RWPE2 (cell line): ENCODE measurements at regions not wholly inside any gene's neighbourhood (a gene's known extent, or its start where the extent isn't known, plus 50 kb on each side); places are given as distances from the start of the nearest gene placed in this dataset.

ENCODE experiments used
- ATAC-seq: fragments of 200-7000 bp; cut with Tn5 transposase; 3 replicates; pipeline ENCODE4 v1.9.1; 2021; ENCODE audit warnings: low read depth
- DNase-seq: peaks from one replicate; pipeline ENCODE4 v3.0.0-alpha.2; 2020; ENCODE audit warnings: low spot score
- H3K27ac ChIP-seq: fragments of 450-650 bp; 2 replicates; pipeline ENCODE4 v1.5.1; 2017; ENCODE audit warnings: mild to moderate bottlenecking; ENCODE audit not compliant: poor library complexity, severe bottlenecking
- H3K27me3 ChIP-seq: fragments of 250-450 bp; sonication (Bioruptor Pico); 2 replicates; pipeline ENCODE4 v1.5.1; 2021; ENCODE audit warnings: mild to moderate bottlenecking, moderate library complexity; ENCODE audit not compliant: insufficient read depth, poor library complexity, severe bottlenecking
- H3K36me3 ChIP-seq: fragments of 250-450 bp; sonication (Bioruptor Pico); 2 replicates; pipeline ENCODE4 v1.5.1; 2020; ENCODE audit warnings: low read depth, mild to moderate bottlenecking, moderate library complexity
- H3K4me1 ChIP-seq: fragments of 250-450 bp; sonication (Bioruptor Pico); 2 replicates; pipeline ENCODE4 v1.5.1; 2021; ENCODE audit warnings: mild to moderate bottlenecking, moderate library complexity; ENCODE audit not compliant: insufficient read depth, poor library complexity, severe bottlenecking
- H3K4me3 ChIP-seq: fragments of 250-450 bp; sonication (Bioruptor Pico); 2 replicates; pipeline ENCODE4 v1.5.1; 2021; ENCODE audit warnings: mild to moderate bottlenecking, moderate library complexity; ENCODE audit not compliant: severe bottlenecking
- H3K9me3 ChIP-seq: fragments of 250-450 bp; sonication (Bioruptor Pico); 2 replicates; pipeline ENCODE4 v1.5.1; 2021; ENCODE audit warnings: mild to moderate bottlenecking, moderate library complexity; ENCODE audit not compliant: severe bottlenecking
- CTCF ChIP-seq: fragments of 450-650 bp; IDR thresholded peaks from one replicate; pipeline ENCODE4 v1.5.1; 2017; ENCODE audit warnings: mild to moderate bottlenecking, moderate library complexity; ENCODE audit not compliant: poor library complexity, severe bottlenecking

DNA sequence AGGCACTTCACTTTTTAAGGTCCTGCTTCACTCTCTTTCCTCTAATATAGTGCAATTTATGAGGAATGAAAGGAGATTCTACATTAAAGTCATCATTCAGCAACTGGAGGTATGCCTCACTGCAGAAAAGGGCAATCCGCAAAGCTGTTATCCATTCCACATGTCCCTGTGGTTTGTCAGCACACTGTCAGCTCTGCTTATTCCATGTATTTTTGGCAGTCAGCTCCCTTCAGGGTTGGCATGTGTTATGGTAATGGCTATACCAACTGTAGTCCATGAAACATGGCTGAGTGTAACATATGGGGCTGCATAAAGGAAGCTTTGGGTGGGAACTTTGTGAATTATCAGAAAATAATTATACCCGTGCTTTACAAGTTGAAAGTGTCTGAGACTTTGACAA lies 154.1 kb downstream of the GALC start:
- TF ChIP-seq CTCF: no peak
- no peaks in the 10 kb centered on the region for H3K36me3 ChIP-seq
- H3K27ac ChIP-seq: no peak overlapping the region
- no peaks in the 10 kb centered on the region for H3K4me1 ChIP-seq
- no peaks in the 10 kb centered on the region for H3K9me3 ChIP-seq
- no peak for DNase-seq
- no peak for ATAC-seq
- no peak overlapping the region for H3K4me3 ChIP-seq
- no peaks in the 10 kb centered on the region for H3K27me3 ChIP-seq

GRCh38 chr14:87837296-87837695 lies 155.7 kb downstream of the GALC start:
- Histone ChIP-seq H3K9me3 (no peaks in the 10 kb centered on the region), H3K4me3 (no peak overlapping the region), H3K27me3 (no peaks in the 10 kb centered on the region), H3K27ac (no peak overlapping the region), H3K4me1 (no peaks in the 10 kb centered on the region), H3K36me3 (no peaks in the 10 kb centered on the region)
- no peak for ATAC-seq
- DNase-seq: no peak
- no peak for TF ChIP-seq CTCF

GRCh38 chr14:87834594-87834993 lies 158.4 kb downstream of the GALC start:
- H3K4me1 ChIP-seq: no peaks in the 10 kb centered on the region
- H3K4me3 ChIP-seq: no peak overlapping the region
- ATAC-seq: no peak
- H3K9me3 ChIP-seq: no peaks in the 10 kb centered on the region
- H3K27me3 ChIP-seq: no peaks in the 10 kb centered on the region
- no peak overlapping the region for H3K27ac ChIP-seq
- TF ChIP-seq CTCF: no peak
- H3K36me3 ChIP-seq: no peaks in the 10 kb centered on the region
- no peak for DNase-seq

- H3K27ac ChIP-seq: no peak overlapping the region
- no peaks in the 10 kb centered on the region for H3K27me3 ChIP-seq
- ATAC-seq (no peak), DNase-seq (no peak)
- no peak for TF ChIP-seq CTCF
- H3K4me1 ChIP-seq: no peaks in the 10 kb centered on the region
- H3K36me3 ChIP-seq: no peaks in the 10 kb centered on the region
- H3K9me3 ChIP-seq: no peaks in the 10 kb centered on the region
- H3K4me3 ChIP-seq: no peak overlapping the region
Measured at GRCh38 chr14:87833026-87833425, 160.0 kb downstream of the GALC start.

DNA sequence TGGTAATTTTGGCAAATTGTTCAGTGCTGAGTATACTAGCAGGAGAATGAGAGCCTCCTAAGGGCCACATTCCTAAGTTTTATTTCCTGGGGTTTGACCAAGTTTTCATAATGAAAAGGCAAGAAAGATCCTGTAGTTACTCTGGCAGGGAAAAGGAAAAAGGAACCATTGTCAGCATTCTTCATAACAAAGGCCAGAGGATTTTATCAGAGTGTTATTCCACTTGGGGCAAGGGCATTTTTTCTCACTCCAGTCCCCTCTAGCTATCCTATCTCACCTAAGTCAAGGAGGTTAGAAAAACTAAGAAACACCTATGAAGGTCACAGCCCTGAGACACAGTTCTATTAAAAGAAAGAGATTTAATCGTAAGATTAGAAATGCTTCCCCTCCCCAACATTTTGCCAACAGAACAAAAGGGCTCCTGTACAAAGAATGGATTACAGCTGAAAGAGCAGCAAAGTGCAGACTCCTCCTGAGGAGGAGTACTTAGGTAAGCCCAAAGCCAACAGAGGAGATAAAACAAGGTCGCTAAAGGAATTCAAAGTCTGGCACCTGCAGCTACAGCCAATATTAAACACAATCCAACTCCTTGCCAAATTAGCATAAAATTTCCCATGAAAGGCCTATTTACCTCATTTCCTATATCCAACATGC lies 162.4 kb downstream of the GALC start:
- Histone ChIP-seq H3K27ac (no peak overlapping the region), H3K9me3 (no peaks in the 10 kb centered on the region), H3K27me3 (no peaks in the 10 kb centered on the region), H3K4me3 (no peak overlapping the region), H3K4me1 (no peaks in the 10 kb centered on the region), H3K36me3 (no peaks in the 10 kb centered on the region)
- no peak for ATAC-seq
- no peak for DNase-seq
- no peak for TF ChIP-seq CTCF
